HT-29 (cell line): ENCODE measurements at regions not wholly inside any gene's neighbourhood (a gene's known extent, or its start where the extent isn't known, plus 50 kb on each side); places are given as distances from the start of the nearest gene placed in this dataset.
"Not testable (repeated sequence)": the region's sequence is repeated elsewhere in the genome, so short reads cannot be mapped to it uniquely, and the experiment has no call there.

Experiments
- DNase-seq: peaks from one replicate; pipeline ENCODE4 v3.0.0-alpha.2; 2015; ENCODE audit warnings: low spot score

GRCh38 chr14:71327691-71328090, 420.4 kb downstream of the PCNX1 start:
- DNase-seq = no peak

DNA sequence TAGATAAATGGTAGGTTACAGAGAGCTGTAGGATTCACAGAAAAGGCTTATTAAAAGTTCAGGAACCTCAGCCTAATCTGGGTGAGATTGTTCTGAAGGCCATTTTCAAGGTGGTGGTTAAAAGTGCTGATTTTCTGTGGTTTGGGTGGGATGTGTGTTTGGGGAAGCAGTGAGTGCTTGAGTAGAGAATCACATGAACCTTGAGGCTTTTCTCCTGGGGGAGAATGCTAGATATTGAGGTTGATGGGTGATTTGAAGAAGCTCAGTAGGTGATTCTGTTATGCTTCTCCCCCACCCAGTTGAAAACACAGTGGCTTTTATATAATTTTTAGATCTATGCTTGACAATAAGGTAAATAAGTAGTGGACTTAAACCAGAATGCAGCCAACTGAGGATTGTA, 420.9 kb downstream of the PCNX1 start:
- no peak for DNase-seq

DNA sequence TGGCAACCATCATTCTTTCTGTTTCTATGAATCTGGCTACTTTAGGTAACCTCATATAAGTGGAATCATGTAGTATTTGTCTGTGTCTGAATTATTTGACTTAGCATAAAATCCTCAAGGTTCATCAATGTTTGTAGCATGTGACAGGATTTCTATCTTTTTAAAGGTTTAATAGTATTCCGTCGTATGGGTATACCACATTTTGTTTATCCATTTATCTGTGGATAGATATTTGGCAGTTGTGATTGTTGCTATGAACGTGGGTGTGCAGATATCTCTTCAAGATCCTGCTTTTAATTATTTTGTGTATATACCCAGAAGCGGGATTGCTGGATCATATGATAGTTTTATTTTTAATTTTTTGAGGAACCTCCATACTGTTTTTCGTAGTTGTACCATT, 421.7 kb downstream of the PCNX1 start:
- DNase-seq = no peak

DNA sequence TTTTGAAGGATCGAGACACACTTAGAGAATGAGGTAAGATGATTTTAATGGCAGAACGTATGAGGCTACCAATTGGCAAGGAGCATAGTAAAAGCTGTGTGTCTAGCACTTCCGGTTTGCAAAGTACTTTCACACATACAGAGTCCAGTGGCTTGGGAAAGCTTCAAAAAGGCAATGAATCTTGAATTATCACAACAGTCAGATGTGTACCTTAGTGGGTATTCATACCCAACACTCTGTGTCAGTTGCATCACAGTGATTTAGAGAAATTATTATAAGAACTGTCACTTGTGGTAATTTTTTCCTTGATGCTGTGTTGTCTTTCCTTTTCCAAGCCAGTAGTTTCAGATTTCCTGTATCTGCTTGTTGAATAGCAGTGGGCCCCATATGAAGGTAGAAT, 424.1 kb downstream of the PCNX1 start:
- DNase-seq = no peak

DNA sequence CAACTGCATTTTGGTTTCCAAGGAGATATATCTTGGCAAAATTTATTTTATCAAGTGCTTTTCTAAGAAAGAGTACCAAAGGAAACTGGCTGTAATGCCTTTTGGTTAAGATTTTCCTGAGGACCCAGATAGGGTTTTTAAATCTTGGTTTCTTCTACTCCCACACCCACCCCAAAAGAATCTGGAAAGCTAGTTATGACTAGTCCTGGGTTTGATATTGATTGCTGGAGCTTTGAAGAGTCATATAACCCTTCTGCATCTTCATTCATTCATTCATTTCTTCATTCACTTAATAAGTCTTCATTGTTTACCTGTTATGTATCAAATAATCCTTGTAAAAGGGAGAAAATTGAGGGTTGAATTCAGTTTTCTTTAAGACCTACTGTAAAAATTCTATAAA, 425.2 kb downstream of the PCNX1 start:
- no peak for DNase-seq

DNA sequence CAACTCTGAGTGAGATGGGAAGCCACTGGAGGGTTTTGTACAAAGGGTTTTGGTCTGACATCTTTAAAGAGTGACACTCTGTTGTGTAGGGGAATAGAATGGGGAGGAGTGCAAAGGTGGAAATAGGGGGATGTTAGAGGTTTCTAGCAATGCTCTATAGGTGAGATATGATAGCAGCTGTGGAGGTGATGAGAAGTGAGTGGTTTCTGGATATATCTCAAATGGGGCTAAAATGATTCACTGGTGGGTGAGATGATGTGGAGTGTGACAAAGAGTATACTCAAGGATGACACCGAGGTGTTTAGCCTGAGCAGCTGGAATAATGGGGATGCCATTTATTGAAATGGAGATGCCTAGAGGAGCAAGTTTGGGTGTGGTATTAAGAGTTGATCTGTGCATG, 426.4 kb downstream of the PCNX1 start:
- no peak for DNase-seq

GRCh38 chr14:71336489-71337192, 429.4 kb downstream of the PCNX1 start:
- DNase-seq = peak; percentile 38

GRCh38 chr14:71338153-71338552, 430.9 kb downstream of the PCNX1 start:
- DNase-seq = no peak

GRCh38 chr14:71339650-71340415, 432.6 kb downstream of the PCNX1 start:
- no peak for DNase-seq

GRCh38 chr14:71341156-71341555, 433.9 kb downstream of the PCNX1 start:
- no peak for DNase-seq

DNA sequence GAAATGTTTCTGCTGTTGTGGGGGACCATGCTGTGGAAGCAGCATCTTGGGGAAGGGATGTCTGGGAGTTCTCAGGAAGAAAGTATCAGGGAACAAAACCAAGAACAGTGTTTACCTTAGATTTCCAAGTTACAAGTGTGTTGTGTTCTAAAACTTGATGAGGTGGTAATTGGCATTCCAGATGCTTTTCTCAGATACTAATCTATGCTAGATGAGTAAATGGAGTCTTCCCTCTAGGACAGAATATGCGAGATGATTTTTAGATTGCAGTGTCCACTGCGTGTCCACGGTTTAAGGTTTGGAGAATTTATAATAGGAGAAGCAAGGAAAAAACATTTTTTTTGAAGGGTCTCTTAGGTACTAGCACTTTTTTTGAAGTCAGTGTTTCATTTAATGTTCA, 436.5 kb downstream of the PCNX1 start:
- DNase-seq = no peak

GRCh38 chr14:71344506-71344905, 437.2 kb downstream of the PCNX1 start:
- DNase-seq = no peak

DNA sequence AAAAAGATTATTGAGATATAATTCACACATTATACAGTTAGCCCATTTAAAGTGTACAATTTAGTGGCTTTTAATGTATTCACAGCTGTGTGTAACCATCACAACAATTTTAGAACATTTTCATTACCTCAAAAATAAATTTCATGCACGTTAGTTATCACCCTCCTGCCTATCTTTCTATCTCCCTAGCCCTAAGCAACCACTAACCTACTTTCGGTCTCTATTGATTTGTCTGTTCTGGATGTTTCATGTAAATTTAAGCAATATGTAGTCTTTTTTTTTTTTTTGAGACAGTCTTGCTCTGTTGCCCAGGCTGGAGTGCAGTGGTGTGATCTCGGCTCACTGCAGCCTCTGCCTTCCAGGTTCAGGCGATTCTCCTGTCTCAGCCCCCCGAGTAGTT, 439.4 kb downstream of the PCNX1 start:
- DNase-seq = no peak

- no peak for DNase-seq
Measured at GRCh38 chr14:71348394-71348793, 441.1 kb downstream of the PCNX1 start.

DNA sequence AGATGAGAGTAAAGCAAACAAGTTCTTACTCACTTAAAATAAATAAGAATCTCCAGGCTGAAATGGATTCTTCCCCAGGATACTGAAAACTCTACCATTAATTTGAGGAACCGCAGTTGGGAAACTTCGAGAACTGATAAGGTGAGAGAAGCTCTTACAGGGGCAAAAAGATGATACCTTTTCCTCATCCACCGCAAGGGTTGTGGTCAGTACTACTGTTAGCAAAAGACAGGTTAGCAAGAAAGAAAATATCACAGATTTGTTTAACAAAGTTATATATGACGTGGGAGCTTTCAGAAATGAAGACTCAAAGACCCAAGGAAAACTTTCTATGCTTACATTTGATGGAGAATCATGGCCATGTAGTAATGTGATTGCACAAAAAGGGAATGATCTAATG, 441.6 kb downstream of the PCNX1 start:
- DNase-seq = no peak

- no peak for DNase-seq
Measured at GRCh38 chr14:71354142-71354541, 446.9 kb downstream of the PCNX1 start.

DNA sequence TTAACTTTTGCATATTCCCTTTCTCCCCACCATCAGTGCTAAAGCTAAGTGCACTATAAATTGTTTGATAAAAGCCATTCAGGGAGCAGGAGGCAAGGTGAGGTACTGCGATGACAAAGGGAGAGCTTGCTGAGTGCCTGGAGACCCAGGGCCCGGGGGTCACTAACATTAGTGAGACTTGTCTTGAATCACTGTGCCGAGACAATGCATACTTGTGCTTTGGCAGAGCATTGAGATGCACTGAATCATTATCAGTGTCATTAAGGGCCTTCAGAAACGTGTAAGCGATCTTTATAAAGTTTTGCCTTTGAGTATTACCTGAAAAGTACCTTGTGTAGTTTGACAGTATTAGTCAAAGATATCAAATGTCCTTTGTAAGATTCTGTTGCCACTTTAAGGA, 447.5 kb downstream of the PCNX1 start:
- no peak for DNase-seq

GRCh38 chr14:71355324-71356201, 448.3 kb downstream of the PCNX1 start:
- DNase-seq = no peak

- DNase-seq = no peak
Measured at GRCh38 chr14:71358209-71358931, 451.1 kb downstream of the PCNX1 start.

GRCh38 chr14:71358932-71359421, 451.7 kb downstream of the PCNX1 start:
- not testable (repeated sequence) for DNase-seq

DNA sequence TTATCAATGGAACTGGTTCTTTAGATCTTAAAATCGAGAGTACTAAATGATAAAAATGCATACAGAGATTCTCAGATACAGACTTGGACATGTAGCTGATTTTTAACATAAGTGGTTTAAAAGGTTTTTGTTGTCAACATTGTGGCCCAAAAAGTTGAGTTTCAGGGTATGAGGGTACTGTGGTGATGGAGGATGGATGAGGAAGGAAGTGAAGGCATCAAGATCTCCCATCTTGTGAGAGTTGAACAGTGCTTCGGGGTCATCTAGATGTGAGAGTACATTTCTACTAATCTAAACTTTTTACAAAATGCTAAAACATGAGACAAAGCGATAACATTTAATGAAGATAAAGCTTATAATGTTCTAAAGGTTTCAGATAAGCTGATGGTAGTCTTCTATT, 452.6 kb downstream of the PCNX1 start:
- no peak for DNase-seq
